GM12864 (cell line): ENCODE measurements at regions not wholly inside any gene's neighbourhood (a gene's known extent, or its start where the extent isn't known, plus 50 kb on each side); places are given as distances from the start of the nearest gene placed in this dataset.
A peak's percentile ranks its signal among the peaks of the same experiment; 100 is the strongest.

Source experiments
- DNase-seq: peaks from one replicate; pipeline ENCODE4 v3.0.0-alpha.2; 2011; ENCODE audit warnings: low read depth
- H3K4me3 ChIP-seq: 2 replicates; pipeline ENCODE4 v1.5.1; 2011; ENCODE audit warnings: mild to moderate bottlenecking, low read depth, low read length, control low read depth
- CTCF ChIP-seq: IDR thresholded peaks from 2 replicates; pipeline ENCODE4 v1.5.1; 2011; ENCODE audit warnings: low read depth, mild to moderate bottlenecking, moderate library complexity, low read length, control low read depth, inconsistent platforms; ENCODE audit errors: missing control alignments

- TF ChIP-seq CTCF, result peak; percentile 64
- DNase-seq, result peak; percentile 7
- H3K4me3 ChIP-seq, result no peak overlapping the region
Observed at GRCh38 chr10:25758041-25758457, 176.0 kb upstream of the MYO3A start.

GRCh38 chr10:25758511-25758910, 175.5 kb upstream of the MYO3A start:
- DNase-seq, result no peak
- H3K4me3 ChIP-seq, result no peak overlapping the region
- TF ChIP-seq CTCF, result no peak

- no peak overlapping the region for H3K4me3 ChIP-seq
- DNase-seq, result no peak
- no peak for TF ChIP-seq CTCF
Observed at GRCh38 chr10:25761937-25762336, 172.1 kb upstream of the MYO3A start.

GRCh38 chr10:25766213-25766612, 167.8 kb upstream of the MYO3A start:
- no peak for DNase-seq
- no peak for TF ChIP-seq CTCF
- no peak overlapping the region for H3K4me3 ChIP-seq

GRCh38 chr10:25766687-25767221, 167.3 kb upstream of the MYO3A start:
- no peak overlapping the region for H3K4me3 ChIP-seq
- no peak for TF ChIP-seq CTCF
- no peak for DNase-seq

- no peak for DNase-seq
- no peak overlapping the region for H3K4me3 ChIP-seq
Observed at GRCh38 chr10:25768167-25768566, 165.9 kb upstream of the MYO3A start.

More at GRCh38 chr10:25768167-25768566, 165.9 kb upstream of the MYO3A start:
- TF ChIP-seq CTCF, result no peak
